ENCODE measurements at regions not wholly inside any gene's neighbourhood (a gene's known extent, or its start where the extent isn't known, plus 50 kb on each side); places are given as distances from the start of the nearest gene placed in this dataset.
"Not testable (repeated sequence)": the region's sequence is repeated elsewhere in the genome, so short reads cannot be mapped to it uniquely, and the experiment has no call there.

GRCh38 chr9:26502311-26502710 lies 390.3 kb downstream of the CAAP1 start:
- TF ChIP-seq, protein P1, sequence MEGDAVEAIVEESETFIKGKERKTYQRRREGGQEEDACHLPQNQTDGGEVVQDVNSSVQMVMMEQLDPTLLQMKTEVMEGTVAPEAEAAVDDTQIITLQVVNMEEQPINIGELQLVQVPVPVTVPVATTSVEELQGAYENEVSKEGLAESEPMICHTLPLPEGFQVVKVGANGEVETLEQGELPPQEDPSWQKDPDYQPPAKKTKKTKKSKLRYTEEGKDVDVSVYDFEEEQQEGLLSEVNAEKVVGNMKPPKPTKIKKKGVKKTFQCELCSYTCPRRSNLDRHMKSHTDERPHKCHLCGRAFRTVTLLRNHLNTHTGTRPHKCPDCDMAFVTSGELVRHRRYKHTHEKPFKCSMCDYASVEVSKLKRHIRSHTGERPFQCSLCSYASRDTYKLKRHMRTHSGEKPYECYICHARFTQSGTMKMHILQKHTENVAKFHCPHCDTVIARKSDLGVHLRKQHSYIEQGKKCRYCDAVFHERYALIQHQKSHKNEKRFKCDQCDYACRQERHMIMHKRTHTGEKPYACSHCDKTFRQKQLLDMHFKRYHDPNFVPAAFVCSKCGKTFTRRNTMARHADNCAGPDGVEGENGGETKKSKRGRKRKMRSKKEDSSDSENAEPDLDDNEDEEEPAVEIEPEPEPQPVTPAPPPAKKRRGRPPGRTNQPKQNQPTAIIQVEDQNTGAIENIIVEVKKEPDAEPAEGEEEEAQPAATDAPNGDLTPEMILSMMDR (IDR thresholded peaks at IDR 0.05; ENCODE audit: unreplicated experiment) = no peak
- H3K27ac Mint-ChIP-seq (ENCODE audit: low read depth, unreplicated experiment) = no peak overlapping the region
- no TSS peak for BruUV-seq (replicated peaks)
- ChIA-PET CTCF (interaction anchor here (0.5 to 1.5 kb wide), 3 partner anchors 18 to 131 kb away, joined by 3 read pairs; no protein-coding TSS in a partner anchor), POLR2A (no interaction called here)
- H3K36me3 Mint-ChIP-seq (ENCODE audit: insufficient read depth, unreplicated experiment) = no peaks in the 10 kb centered on the region
- H3K27me3 Mint-ChIP-seq (ENCODE audit: insufficient read depth, unreplicated experiment) = peaks cover 37% of the 10 kb centered on the region
- no peaks in the 10 kb centered on the region for H3K4me1 Mint-ChIP-seq (ENCODE audit: insufficient read depth, unreplicated experiment)
- H3K9me3 Mint-ChIP-seq (ENCODE audit: unreplicated experiment) = peaks cover 15% of the 10 kb centered on the region
- peak; percentile 27 for DNase-seq (ENCODE audit: unreplicated experiment)
- H3K4me3 Mint-ChIP-seq (ENCODE audit: unreplicated experiment) = no peak overlapping the region
- intact Hi-C loops (cut with micrococcal nuclease) = no loop called here

- ChIA-PET CTCF (no interaction called here), POLR2A (no interaction called here)
- Mint-ChIP-seq H3K9me3 (ENCODE audit: unreplicated experiment) (peaks cover 16% of the 10 kb centered on the region), H3K4me1 (ENCODE audit: insufficient read depth, unreplicated experiment) (no peaks in the 10 kb centered on the region), H3K27me3 (ENCODE audit: insufficient read depth, unreplicated experiment) (peaks cover 19% of the 10 kb centered on the region), H3K4me3 (ENCODE audit: unreplicated experiment) (no peak overlapping the region), H3K36me3 (ENCODE audit: insufficient read depth, unreplicated experiment) (no peaks in the 10 kb centered on the region), H3K27ac (ENCODE audit: low read depth, unreplicated experiment) (no peak overlapping the region)
- TF ChIP-seq, protein P1 (IDR thresholded peaks at IDR 0.05; ENCODE audit: unreplicated experiment) = no peak
- DNase-seq (ENCODE audit: unreplicated experiment) = no peak
- intact Hi-C loops (cut with micrococcal nuclease) = no loop called here
- no TSS peak for BruUV-seq (replicated peaks)
Observed at GRCh38 chr9:26500471-26500870, 392.1 kb downstream of the CAAP1 start.

GRCh38 chr9:26492608-26493521 lies 399.7 kb downstream of the CAAP1 start:
- H3K9me3 Mint-ChIP-seq (ENCODE audit: unreplicated experiment); H3K36me3 Mint-ChIP-seq (ENCODE audit: insufficient read depth, unreplicated experiment); POLR2A ChIA-PET; H3K27me3 Mint-ChIP-seq (ENCODE audit: insufficient read depth, unreplicated experiment); H3K4me1 Mint-ChIP-seq (ENCODE audit: insufficient read depth, unreplicated experiment); H3K27ac Mint-ChIP-seq (ENCODE audit: low read depth, unreplicated experiment); intact Hi-C loops (cut with micrococcal nuclease); CTCF ChIA-PET; BruUV-seq (replicated peaks); H3K4me3 Mint-ChIP-seq (ENCODE audit: unreplicated experiment); DNase-seq (ENCODE audit: unreplicated experiment): not testable (repeated sequence)

DNA sequence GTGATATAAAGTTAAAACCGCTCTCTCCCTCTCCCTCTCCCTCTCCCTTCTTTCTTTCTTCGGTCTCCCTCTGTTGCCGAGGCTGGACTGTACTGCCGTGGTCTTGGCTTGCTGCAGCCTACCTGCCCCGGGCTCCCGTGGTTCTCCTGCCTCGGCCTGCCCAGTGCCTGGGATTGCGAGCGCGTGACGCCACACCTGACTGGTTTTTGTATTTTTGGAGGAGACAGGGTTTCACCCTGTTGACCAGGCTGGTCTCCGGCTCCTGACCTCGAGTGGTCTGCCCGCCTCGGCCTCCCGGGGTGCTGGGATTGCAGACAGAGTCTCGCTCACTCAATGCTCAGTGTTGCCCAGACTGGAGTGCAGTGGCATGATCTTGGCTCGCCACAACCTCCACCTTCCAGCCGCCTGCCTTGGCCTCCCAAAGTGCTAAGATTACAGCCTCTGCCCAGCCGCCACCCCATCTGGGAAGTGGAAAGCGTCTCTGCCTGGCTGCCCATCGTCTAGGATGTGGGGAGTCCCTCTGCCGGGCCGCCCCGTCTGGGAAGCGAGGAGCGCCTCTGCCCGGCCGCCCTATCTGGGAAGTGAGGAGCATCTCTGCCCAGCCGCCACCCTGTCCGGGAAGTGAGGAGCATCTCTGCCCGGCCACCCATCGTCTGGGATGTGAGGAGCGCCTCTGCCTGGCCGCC lies 400.5 kb downstream of the CAAP1 start:
- BruUV-seq (replicated peaks); H3K9me3 Mint-ChIP-seq (ENCODE audit: unreplicated experiment); H3K4me1 Mint-ChIP-seq (ENCODE audit: insufficient read depth, unreplicated experiment); POLR2A ChIA-PET; CTCF ChIA-PET; H3K27me3 Mint-ChIP-seq (ENCODE audit: insufficient read depth, unreplicated experiment); H3K4me3 Mint-ChIP-seq (ENCODE audit: unreplicated experiment); H3K36me3 Mint-ChIP-seq (ENCODE audit: insufficient read depth, unreplicated experiment); H3K27ac Mint-ChIP-seq (ENCODE audit: low read depth, unreplicated experiment); DNase-seq (ENCODE audit: unreplicated experiment); intact Hi-C loops (cut with micrococcal nuclease): not testable (repeated sequence)

DNA sequence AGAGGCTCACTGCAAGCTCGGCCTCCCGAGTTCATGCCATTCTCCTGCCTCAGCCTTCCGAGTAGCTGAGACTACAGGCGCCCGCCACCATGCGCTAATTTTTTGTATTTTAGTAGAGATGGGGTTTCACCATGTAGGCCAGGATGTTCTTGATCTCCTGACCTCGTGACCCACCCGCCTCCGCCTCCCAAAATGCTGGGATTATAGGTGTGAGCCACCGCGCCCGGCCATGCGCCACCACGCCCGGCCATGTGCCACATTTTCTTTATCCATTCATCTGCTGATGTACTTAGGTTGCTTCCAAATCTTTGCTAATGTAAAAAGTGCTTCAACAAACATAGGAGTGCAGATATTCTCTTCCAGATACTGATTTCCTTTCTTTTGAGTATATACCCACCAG lies 408.6 kb downstream of the CAAP1 start:
- DNase-seq (ENCODE audit: unreplicated experiment) = no peak
- intact Hi-C loops (cut with micrococcal nuclease) = no loop called here

More for the DNA sequence above, 408.6 kb downstream of the CAAP1 start:
- BruUV-seq (replicated peaks) = no TSS peak
- H3K9me3 Mint-ChIP-seq (ENCODE audit: unreplicated experiment) = peaks cover 8% of the 10 kb centered on the region
- no peak overlapping the region for H3K4me3 Mint-ChIP-seq (ENCODE audit: unreplicated experiment)
- CTCF ChIA-PET = no interaction called here
- no peaks in the 10 kb centered on the region for H3K36me3 Mint-ChIP-seq (ENCODE audit: insufficient read depth, unreplicated experiment)
- POLR2A ChIA-PET = no interaction called here
- no peaks in the 10 kb centered on the region for H3K27me3 Mint-ChIP-seq (ENCODE audit: insufficient read depth, unreplicated experiment)
- no peak overlapping the region for H3K27ac Mint-ChIP-seq (ENCODE audit: low read depth, unreplicated experiment)
- no peaks in the 10 kb centered on the region for H3K4me1 Mint-ChIP-seq (ENCODE audit: insufficient read depth, unreplicated experiment)
- TF ChIP-seq, protein P1 (IDR thresholded peaks at IDR 0.05; ENCODE audit: unreplicated experiment) = no peak

Measured in MCF 10A (cell line).